GM19463 (cell line): ENCODE measurements at regions not wholly inside any gene's neighbourhood (a gene's known extent, or its start where the extent isn't known, plus 50 kb on each side); places are given as distances from the start of the nearest gene placed in this dataset.
"Not testable (repeated sequence)": the region's sequence is repeated elsewhere in the genome, so short reads cannot be mapped to it uniquely, and the experiment has no call there.

Experiments
- ATAC-seq: cut with Tn5 transposase; IDR thresholded peaks from one replicate; pipeline ENCODE4 v1.9.1; 2021; ENCODE audit warnings: mild to moderate bottlenecking, moderate library complexity; ENCODE audit not compliant: unreplicated experiment

DNA sequence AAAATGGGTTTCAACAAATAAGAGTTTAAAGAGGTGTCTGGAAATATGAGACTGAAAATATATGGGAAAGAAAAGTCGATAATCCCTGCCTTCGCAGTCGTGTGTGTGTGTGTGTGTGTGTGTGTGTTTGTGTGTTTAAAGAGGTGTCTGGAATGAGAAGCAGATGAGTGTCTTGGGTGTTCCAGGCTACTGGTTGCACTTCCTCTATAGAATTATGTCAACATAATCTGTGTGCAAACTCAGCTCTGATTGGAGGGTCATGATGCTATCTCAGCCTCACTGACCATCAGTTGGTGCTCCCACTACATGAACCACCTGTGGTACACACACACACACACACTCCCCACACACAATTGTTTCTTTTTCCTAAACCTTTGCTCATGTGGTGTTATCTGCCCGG lies 347.3 kb downstream of the NPIPA8 start:
- ATAC-seq: no peak

DNA sequence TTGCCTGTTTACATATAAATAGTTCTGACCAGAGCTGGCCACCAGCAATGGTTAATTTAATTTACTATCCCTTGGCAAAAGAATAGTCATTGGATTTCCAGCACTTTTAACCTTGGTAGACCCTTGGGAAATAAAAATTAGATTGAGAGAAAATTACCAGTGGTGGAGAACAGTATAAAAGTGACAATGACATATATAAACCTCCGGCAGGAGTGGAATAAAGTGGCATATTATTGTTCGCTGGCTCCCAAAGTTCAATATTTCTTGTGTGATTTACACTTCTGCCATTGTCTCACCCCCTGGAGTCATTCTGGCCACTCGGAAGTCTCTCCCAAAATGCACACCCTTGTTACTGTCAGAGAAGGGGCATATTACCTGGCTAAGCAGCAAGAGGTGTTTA lies 347.7 kb downstream of the NPIPA8 start:
- ATAC-seq: no peak

DNA sequence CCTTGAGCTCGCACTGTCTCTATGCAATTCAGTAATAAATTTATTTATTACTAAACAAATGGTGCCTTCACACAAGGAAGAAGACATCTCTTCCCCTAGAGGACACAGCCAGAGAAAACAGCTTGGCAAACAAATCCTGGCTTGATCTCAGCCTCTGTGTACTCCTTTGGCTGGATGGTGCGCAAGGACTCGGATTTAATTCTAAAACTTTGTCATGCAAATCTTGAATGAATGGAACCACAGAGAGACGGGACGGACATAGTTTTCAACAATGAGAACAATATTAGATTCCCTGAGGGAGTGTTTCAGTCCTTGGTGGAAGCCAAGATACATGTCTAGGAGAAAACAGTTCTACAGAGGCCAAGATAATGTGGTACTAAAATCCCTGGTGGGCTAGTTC lies 349.5 kb downstream of the NPIPA8 start:
- ATAC-seq: no peak

DNA sequence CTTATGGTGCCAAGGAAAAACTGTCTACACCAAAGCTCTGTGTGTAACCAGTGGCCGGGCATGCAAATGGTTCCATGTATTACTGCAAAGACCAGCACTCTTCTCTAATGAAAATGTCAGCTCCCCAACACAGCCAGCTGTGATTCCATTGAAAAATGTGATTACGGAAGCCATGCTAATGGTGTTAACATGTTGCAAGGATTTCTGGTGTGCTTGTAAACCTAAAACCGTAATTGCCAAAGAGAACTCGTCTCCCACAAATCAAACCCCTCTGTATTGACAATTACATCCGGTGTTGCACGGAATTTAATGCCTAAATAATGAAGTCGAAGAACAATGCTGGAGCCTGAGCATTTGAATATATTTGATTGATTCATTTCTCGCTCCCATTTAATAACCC lies 351.7 kb downstream of the NPIPA8 start:
- ATAC-seq: no peak

DNA sequence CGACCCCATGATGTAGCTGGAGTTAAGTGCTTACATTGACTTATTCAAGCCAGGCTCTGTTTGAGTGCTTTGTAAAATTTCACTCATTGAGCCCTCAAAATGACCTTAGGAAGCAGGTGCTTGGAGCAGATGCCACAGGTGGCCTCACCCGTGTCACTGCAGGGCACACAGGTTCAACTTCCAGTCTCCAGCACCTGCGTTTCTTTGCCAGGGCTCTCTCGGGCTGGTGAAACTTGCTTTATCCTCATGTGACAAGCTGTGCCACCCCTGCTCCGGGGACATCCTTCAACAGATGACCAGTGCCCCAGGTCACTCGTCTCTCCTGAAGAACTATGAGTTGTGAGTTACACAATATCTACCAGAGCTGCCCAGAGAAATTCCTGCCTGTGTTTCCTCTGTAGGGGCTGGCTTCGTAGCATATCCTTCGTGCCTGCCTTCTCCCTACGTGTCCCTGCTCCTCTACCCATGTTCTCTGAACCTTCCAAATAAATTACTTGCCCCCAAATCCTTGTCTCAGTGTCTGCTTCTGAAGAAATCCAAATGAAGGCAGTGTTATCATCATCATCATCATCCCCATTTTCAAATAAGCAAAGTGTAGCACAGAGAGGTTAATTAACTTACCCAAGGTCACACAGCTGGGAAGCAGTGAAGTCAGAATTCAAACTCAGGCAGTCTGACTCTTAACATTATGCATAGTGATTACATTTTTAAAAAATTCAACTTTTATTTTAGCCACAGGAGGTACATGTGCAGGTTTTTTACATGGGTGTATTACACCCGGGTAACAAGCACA lies 352.5 kb downstream of the NPIPA8 start:
- ATAC-seq: no peak

DNA sequence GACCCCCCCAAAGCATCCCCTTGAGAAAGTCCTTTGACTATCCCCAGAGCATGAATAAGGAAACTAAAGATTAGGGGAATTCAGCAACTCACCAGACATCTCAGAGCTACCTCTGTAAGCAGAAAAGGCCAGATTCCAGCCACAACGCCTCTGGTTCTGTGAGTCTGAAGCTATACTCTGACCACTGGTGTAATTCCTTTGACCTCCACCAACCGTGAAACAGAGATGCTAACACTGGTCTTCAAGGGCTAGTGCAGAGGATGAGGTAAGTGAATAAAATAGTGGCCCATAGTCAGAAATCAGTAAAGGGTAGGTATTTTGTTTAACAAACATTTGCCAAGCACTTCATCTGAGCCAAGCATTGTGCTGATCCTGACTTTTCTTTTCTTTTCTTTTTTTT lies 353.4 kb downstream of the NPIPA8 start:
- ATAC-seq: no peak

DNA sequence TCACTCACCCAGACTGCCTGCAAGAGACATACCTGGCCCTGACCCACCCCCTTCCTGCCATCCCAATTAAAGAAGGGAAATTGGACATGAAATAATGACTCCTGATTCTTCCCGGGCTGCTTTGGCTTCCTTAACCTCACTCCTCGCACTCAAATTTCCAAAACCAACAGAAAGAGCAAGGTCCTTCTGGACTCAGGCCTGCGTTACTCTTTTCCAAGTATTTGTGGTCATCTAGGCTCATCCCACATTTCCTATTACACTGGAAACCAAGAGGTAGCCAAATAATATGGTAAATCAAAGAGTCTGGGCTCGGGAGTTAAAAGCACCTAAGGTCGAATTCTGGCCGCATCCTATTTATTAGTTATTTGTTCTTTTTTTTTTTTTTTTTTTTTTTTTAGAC lies 359.3 kb downstream of the NPIPA8 start:
- no peak for ATAC-seq

DNA sequence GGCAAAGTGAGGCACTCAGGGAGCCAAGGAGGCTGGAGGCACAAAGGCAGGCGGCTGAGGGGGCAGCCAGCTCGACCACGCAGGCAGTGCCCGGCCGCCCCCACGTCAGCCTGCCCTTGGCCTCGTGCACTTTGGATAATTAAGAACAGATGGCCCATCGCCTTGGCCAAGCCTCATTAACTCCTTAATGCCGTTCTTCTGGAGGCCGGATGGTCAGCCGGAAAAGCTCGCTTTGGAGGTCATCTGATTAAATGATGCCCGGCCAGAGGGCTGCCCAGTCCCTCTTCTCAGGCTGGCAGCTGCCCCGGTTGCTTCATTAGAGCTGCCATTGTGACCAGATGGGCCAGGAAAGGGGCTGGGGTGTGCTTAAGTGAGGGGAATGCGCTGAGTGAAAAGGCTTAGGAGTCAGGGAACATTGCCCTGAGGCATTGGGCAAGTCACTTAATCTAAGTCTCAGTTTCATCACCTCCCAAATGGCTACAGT lies 364.0 kb downstream of the NPIPA8 start:
- no peak for ATAC-seq

DNA sequence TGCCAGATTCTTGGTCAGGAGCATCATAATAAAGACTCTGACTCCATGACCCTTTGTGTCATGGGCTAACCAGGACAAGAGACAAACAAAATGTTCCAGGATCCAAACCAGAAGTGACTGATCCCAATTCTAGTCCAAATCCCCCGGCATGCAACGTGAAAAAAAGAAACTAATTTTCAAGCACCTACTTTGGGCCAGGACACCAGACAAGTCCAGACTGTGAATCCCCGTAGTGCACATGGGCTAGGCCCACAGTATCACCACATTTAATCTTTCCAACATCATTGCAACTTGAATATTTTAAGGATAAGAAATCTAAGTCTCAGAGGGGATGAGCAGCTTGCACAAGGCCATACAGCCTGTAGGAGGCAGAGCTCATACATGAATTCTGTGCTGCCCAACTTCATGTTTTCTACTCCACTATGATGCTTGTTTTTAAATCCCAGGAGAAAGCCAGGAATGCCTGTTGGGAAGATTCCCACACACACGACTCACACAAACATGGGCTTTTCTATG lies 365.7 kb downstream of the NPIPA8 start:
- ATAC-seq: no peak

DNA sequence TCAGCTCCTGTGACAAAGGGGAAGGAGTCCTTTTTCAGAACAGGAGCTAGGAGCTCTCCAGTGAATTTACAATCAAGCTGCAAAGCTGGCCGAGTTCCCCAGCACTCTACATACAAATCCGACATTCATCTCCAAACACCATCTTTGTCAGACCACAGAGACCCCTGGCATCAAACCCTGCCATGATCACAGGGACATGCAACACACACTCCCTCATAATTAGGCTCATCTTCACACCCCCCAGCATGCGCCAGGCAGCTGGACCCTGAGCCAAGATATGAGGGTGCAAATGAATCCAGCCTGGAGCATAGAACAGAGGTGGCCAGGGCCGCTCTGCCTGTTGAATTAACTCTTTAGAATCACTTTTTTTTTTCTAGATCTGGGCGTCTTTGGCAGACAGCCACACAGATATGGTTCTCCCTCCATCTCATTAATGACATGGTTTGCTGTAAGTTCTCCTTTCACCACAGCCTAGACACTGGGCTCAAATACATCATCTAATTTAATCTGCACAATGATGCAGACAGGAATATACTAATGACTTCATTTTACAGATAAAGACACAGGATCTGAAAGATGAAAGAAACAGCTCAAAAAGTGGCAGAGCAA lies 366.3 kb downstream of the NPIPA8 start:
- ATAC-seq: no peak

DNA sequence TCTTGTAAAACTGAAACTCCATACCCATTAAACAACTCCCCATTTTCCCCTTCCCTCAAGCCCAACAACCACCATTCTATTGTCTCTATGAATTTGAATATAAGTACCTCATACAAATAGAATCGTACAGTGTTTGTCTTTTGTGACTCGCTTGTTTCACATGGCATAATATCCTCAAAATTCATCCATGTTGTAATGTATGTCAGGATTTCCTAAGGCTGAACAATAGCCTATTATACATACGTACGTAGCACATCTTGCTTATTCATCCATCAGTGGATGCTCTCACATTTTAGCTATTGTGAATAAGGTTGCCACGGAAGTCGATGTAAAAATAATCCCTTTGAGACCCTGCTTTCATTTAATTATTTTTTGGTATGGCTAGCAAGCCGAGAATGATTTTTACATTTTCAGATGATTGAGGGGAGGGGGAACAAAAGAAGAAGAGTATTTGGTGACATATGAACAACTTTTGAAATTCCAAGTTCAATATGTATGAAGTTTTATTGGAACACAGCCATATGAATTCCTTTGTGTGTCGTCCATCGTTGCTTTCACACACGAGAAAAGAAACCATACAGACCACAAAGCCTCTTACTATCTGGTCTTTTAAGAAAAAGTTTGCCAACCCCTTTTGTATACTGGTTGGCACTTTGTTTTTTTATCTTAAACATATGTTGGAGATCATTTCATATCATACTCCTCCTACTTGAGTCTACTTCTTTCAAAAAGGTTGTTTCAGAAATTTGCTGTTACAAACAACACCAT lies 371.2 kb downstream of the NPIPA8 start:
- no peak for ATAC-seq

DNA sequence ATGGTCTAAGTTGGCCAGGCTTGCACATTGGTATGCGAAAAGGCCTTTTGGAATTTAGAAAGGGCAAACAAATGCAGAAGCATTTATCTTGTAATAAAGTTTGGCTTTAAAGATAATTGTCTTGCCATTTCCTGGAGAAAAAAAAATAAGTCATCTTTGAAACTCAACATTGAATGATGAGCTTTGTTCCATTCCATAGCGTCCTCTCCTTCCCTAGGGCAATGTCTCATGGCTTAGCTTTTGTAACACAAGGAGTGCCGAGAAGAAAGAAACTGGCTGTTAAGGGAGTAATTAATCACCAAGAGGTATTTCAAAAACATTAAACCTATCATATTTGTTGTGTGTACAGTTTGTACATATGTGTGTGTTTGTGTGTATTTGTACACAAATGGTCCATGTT lies 372.3 kb downstream of the NPIPA8 start:
- no peak for ATAC-seq

DNA sequence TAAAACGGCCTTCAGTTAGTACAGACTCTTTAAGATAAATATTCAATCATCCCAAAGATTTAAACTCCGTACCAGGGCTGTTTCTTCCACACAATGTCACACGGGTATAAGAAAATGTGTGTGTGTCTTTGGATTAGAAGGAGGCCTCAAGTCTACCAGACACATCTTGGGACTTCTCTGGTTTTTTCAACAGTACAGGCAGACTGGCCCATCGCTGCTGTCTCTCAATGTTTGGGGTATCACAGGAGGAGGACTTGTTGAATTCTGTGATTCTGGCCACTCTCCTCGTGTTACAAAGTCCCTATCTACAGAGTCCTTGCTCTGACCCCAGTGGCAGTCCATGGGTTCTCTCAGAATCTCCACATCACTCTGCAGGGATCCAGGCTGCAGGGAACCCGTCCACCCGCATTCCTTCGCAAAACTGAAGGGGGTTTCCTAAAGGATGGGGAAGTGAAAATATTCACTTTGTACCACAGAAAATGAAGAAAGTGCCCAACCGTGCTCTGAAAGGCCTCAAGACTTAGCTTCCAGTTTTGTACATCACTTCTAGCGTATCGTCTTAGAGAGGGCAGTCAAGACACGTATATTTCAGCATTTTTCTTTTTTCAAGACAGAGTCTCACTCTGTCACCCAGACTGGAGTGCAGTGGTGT lies 373.2 kb downstream of the NPIPA8 start:
- no peak for ATAC-seq

DNA sequence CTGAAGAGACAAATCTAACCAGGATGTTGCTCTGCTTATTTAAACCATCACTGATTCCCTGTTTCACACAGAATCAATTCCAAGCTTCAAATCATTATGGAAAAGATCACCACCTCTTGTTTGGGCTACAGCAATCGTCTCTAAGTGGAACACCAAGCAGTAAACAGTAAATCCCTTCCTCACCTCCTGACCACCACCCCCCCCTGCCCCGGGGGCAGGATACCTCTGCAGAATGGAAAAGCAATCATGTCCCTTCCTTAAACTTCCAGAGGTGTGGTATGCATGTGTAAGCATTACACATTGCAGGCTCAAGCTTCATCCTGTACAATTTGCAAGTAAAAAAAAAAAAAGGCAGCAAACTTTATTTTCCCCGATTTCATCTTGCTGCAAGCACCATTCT lies 373.8 kb downstream of the NPIPA8 start:
- no peak for ATAC-seq

DNA sequence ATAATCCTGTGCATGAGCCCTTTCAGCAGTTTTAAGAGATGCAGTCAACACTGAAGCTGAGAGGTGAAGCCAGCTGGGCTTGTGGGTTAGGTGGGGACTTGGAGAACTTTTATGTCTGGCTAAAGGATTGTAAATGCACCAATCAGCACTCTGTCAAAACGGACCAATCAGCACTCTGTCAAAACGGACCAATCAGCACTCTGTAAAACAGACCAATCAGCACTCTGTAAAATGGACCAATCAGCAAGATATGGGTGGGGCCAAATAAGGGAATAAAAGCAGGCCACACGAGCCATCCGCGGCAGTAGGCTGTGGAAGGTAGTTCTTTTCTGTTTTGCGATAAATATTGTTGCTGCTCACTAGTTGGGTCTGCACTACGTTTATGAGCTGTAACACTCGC lies 374.7 kb downstream of the NPIPA8 start:
- not testable (repeated sequence) for ATAC-seq

DNA sequence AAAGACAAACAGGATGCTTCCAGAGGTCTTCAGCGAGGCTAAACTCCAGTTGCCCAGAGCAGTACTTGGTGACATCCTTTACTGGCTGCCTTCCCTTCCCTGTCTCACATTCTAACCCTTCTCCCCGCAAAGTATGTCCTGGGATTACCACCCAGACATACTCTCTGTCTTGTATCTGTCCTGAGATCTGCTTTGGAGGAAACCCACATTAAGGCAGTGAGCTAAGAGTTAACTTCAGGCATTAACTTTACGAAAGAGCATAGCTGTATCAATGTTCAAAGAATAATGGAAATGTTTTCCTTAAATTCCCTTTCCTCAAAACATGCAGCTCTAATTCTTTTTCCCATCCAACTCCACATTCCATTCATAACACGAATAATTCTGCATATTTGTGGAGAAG lies 385.2 kb downstream of the NPIPA8 start:
- no peak for ATAC-seq

DNA sequence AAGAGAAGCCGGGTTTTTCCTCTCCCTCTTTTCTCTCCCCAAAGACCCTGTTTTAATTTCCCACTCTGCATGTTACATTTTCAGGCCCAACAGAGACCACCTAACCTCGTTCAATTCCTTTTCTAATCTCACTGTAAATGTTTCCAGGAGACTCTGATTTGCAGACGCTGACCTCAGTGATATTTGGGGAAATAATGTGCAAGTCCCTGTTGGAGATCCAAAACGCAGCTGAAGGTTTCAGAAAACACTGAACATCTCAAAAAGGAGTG lies 386.6 kb downstream of the NPIPA8 start:
- no peak for ATAC-seq

DNA sequence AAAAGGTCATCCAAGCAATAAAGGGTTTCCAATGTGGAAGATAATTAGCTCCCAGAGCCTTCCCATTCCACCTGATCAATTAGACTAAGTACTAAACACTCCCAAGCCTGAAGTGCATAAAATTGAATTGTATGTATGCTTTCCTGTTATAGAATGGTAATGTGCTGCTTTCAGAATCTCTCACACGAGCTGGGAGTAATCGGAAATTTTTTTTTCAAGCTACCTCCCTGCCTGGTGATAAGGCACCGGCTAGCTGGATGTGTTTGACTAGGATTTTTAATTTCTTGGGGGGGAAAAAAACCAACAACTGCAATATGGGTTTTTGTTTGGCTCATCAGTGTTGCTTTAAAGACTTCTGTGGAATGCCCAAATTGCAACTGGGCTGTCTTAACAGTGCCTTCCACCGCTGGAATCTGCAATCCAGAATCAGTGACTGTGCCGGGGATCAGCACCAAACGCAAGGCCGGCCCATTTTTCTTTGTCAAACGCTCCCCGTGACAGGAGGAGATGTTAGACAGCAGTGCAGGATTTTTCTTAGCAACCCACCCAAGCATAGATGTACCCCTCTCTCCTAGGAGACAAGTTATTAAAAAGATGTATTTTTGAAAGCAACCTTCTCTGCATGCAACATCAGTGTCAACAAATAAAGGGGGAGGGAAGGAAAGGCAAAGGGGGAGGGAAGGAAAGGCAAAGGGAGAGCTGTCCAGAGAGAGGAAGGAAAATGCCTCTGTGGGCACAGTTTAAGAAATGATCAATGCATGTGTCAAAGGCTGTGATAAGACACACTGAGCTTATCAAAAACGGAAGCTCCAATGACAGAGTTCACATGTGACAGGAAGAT lies 387.2 kb downstream of the NPIPA8 start:
- ATAC-seq: no peak

DNA sequence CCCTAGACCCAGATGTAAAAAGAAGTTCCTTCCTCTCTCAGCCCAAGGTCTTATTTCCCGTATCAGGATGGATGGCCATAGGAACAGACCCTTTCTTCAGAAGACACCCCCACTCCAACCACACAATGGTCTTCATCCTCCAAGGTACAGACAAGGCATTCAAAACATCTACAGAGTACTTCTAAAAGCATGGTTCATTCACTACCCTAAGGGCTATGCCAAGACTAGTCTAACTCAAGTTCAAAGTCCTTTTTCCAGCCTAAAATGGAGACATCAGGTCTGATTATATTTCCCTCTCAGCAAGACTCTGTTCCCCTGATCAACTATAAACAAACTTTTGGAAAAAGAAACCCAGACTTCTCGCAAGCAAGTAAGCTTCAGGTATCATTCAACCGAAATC lies 388.9 kb downstream of the NPIPA8 start:
- ATAC-seq: no peak

DNA sequence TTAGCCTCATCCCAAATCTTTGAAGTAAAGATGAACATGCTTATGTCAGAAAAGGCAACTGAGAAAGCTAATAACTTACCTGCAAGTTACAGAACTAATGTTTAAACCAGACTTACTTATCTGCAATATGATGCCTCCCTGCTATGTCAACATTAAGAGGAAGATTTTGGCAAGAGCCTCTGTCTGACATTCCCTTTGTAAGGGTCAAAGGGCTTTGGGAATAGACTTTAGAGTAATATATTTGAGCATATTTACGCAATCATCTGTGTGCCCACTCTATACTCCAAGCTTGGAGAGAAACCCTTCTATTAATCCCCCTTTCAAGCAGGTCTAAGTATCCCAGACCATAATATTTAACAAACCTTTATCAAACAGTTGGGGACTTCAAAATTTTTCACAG lies 389.4 kb downstream of the NPIPA8 start:
- no peak for ATAC-seq
